WTC11 (cell line): ENCODE measurements at regions not wholly inside any gene's neighbourhood (a gene's known extent, or its start where the extent isn't known, plus 50 kb on each side); places are given as distances from the start of the nearest gene placed in this dataset.

Experiments used
- MYBL2 ChIP-seq: sonication (generic); formaldehyde crosslinking; IDR thresholded peaks from 2 replicates; pipeline ENCODE4 v1.8.1; 2023; ENCODE audit warnings: mild to moderate bottlenecking, moderate library complexity, missing genetic modification reagents
- TEAD1 ChIP-seq: sonication (generic); formaldehyde crosslinking; IDR thresholded peaks from 2 replicates; pipeline ENCODE4 v1.8.0; 2022; ENCODE audit warnings: mild to moderate bottlenecking, missing genetic modification reagents
- USF1 ChIP-seq: sonication (generic); formaldehyde crosslinking; IDR thresholded peaks from 2 replicates; pipeline ENCODE4 v1.8.0; 2022; ENCODE audit warnings: mild to moderate bottlenecking, missing genetic modification reagents
- TF ChIP-seq, protein P1 (sequence below): fragments of 200-600 bp; IDR thresholded peaks from 2 replicates; pipeline ENCODE4 v1.8.0; 2022; ENCODE audit warnings: antibody characterized with exemption

- TF ChIP-seq TEAD1 (CRISPR knock-in tag): no peak
- TF ChIP-seq USF1 (CRISPR knock-in tag): no peak
- TF ChIP-seq, protein P1, sequence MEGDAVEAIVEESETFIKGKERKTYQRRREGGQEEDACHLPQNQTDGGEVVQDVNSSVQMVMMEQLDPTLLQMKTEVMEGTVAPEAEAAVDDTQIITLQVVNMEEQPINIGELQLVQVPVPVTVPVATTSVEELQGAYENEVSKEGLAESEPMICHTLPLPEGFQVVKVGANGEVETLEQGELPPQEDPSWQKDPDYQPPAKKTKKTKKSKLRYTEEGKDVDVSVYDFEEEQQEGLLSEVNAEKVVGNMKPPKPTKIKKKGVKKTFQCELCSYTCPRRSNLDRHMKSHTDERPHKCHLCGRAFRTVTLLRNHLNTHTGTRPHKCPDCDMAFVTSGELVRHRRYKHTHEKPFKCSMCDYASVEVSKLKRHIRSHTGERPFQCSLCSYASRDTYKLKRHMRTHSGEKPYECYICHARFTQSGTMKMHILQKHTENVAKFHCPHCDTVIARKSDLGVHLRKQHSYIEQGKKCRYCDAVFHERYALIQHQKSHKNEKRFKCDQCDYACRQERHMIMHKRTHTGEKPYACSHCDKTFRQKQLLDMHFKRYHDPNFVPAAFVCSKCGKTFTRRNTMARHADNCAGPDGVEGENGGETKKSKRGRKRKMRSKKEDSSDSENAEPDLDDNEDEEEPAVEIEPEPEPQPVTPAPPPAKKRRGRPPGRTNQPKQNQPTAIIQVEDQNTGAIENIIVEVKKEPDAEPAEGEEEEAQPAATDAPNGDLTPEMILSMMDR: no peak
- TF ChIP-seq MYBL2 (CRISPR knock-in tag): no peak
Observed at GRCh38 chr10:29023678-29024077, 265.2 kb upstream of the LYZL1 start.
